Thoracic aorta (tissue), 2 donors: ENCODE measurements at regions not wholly inside any gene's neighbourhood (a gene's known extent, or its start where the extent isn't known, plus 50 kb on each side); places are given as distances from the start of the nearest gene placed in this dataset.

ENCODE experiments used
- ATAC-seq: fragments of 150-250 bp; one replicate; pipeline ENCODE4 v1.8.0; 2017; ENCODE audit warnings: low read depth; ENCODE audit not compliant: insufficient number of reproducible peaks, low FRiP score
- DNase-seq: peaks from one replicate; pipeline ENCODE4 v3.0.0-alpha.2; 2020; ENCODE audit warnings: low spot score
- H3K27ac ChIP-seq, 2 donors: fragments of 200-600 bp; sonication (generic); 1 replicate in 1 of 2; 2 replicates in 1 of 2; pipeline ENCODE4 v1.5.1; 2016; ENCODE audit warnings: mild to moderate bottlenecking in 2 of 2, moderate library complexity in 2 of 2
- H3K27me3 ChIP-seq: fragments of 200-600 bp; sonication (generic); replicated peaks from 2 replicates; pipeline ENCODE4 v1.6.0; 2016; ENCODE audit warnings: mild to moderate bottlenecking; ENCODE audit not compliant: insufficient read depth
- H3K36me3 ChIP-seq: fragments of 200-600 bp; sonication (generic); one replicate; pipeline ENCODE4 v1.5.1; 2016
- H3K4me1 ChIP-seq, 2 donors: fragments of 200-600 bp; sonication (generic); 1 replicate in 1 of 2; 2 replicates in 1 of 2; pipeline versions ENCODE4 v1.5.1 to v1.6.0; 2016; ENCODE audit warnings: low read depth in 2 of 2, mild to moderate bottlenecking in 1 of 2; ENCODE audit not compliant: control insufficient read depth in 1 of 2
- H3K4me3 ChIP-seq: fragments of 200-600 bp; sonication (generic); 2 replicates; pipeline ENCODE4 v1.5.1; 2016; ENCODE audit warnings: mild to moderate bottlenecking
- H3K9me3 ChIP-seq: fragments of 200-600 bp; sonication (generic); 2 replicates; pipeline ENCODE4 v1.5.1; 2016
- CTCF ChIP-seq: fragments of 200-600 bp; sonication (generic); IDR thresholded peaks from one replicate; pipeline ENCODE4 v1.5.1; 2019; ENCODE audit warnings: antibody characterized with exemption

GRCh38 chr4:31071508-31072486 is 351.6 kb downstream of the PCDH7 start:
- H3K4me1 ChIP-seq, result peaks cover 24 to 56% of the 10 kb centered on the region in 2 donors
- TF ChIP-seq CTCF, result no peak
- H3K9me3 ChIP-seq, result no peaks in the 10 kb centered on the region
- H3K4me3 ChIP-seq, result no peak overlapping the region
- no peaks in the 10 kb centered on the region for H3K27me3 ChIP-seq
- H3K27ac ChIP-seq, result peak overlapping the region in 1 of 2 donors; percentile 20
- ATAC-seq (no peak), DNase-seq (no peak)
- H3K36me3 ChIP-seq, result no peaks in the 10 kb centered on the region

GRCh38 chr4:31075969-31076368 is 355.8 kb downstream of the PCDH7 start:
- DNase-seq, result no peak
- no peak for ATAC-seq
- no peak for TF ChIP-seq CTCF

GRCh38 chr4:31078661-31079060 is 358.5 kb downstream of the PCDH7 start:
- DNase-seq, result no peak
- H3K4me1 ChIP-seq, result peaks cover 23 to 48% of the 10 kb centered on the region in 2 donors
- TF ChIP-seq CTCF, result no peak
- peak overlapping the region in 1 of 2 donors; percentile 26 for H3K27ac ChIP-seq
- H3K27me3 ChIP-seq, result no peaks in the 10 kb centered on the region
- no peak overlapping the region for H3K4me3 ChIP-seq
- ATAC-seq, result no peak
- no peaks in the 10 kb centered on the region for H3K9me3 ChIP-seq
- H3K36me3 ChIP-seq, result no peaks in the 10 kb centered on the region

More at GRCh38 chr4:31075969-31076368, 355.8 kb downstream of the PCDH7 start:
- Histone ChIP-seq H3K9me3 (no peaks in the 10 kb centered on the region), H3K27me3 (no peaks in the 10 kb centered on the region), H3K36me3 (no peaks in the 10 kb centered on the region), H3K4me3 (no peak overlapping the region), H3K4me1 (peaks cover 20 to 48% of the 10 kb centered on the region in 2 donors), H3K27ac (peak overlapping the region in 1 of 2 donors; percentile 7)

- Histone ChIP-seq H3K27ac (peak overlapping the region; percentile 70 to 94), H3K4me1 (peaks cover 37 to 56% of the 10 kb centered on the region in 2 donors), H3K4me3 (peak overlapping the region; percentile 30), H3K36me3 (no peaks in the 10 kb centered on the region), H3K9me3 (no peaks in the 10 kb centered on the region), H3K27me3 (no peaks in the 10 kb centered on the region)
- ATAC-seq, result no peak
- DNase-seq, result no peak
- no peak for TF ChIP-seq CTCF
These were observed 360.7 kb downstream of the PCDH7 start for GRCh38 chr4:31080887-31081286.

- ATAC-seq (peak; percentile 92), DNase-seq (no peak)
- H3K27ac ChIP-seq, result peak overlapping the region; percentile 74 to 94
- H3K36me3 ChIP-seq, result no peaks in the 10 kb centered on the region
- H3K9me3 ChIP-seq, result no peaks in the 10 kb centered on the region
- H3K4me1 ChIP-seq, result peaks cover 42 to 58% of the 10 kb centered on the region in 2 donors
- no peak overlapping the region for H3K4me3 ChIP-seq
- H3K27me3 ChIP-seq, result no peaks in the 10 kb centered on the region
- no peak for TF ChIP-seq CTCF
These were observed 361.2 kb downstream of the PCDH7 start for GRCh38 chr4:31081366-31081765.
